ENCODE measurements at regions not wholly inside any gene's neighbourhood (a gene's known extent, or its start where the extent isn't known, plus 50 kb on each side); places are given as distances from the start of the nearest gene placed in this dataset.

DNA sequence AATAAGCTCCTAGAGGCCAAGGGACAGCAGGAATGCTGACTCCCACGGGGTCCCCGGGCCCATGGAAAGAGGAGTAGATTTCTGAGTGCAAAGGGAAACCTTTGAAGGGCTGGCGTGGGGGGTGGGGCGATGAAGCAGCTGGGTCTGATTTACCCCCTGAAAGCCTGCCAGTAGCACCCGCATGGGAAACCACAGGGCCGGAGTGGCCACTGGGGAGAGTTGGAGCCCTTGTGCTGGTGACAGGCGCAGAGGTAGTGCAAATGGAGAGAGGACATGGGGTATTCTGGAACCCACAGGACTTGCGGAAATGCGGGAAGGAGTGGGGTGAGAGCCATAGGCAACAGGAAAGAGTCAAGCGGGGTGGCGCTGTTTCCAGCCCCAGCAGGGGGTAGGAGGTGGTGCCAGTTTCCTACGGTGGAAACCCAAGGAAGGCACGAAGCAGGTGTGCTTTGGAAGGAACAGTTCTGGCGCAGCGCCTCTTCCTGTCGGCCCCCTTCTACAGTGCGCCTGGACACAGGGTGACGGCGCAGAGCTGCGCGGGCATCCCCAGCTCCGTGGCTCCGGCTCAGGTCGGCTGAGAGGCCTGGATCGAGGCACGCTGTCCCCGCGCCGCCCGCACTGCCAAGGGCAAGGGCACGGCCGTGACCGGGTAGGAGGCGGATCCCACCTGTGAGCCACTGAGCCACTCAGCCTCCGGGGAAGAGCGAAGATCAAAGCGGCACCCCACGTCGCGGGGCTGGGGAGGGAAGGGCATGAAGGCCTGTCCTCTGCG lies 149.0 kb upstream of the GLI2 start:
- no peak overlapping the region for H3K4me3 ChIP-seq (ENCODE audit: low read depth, low read length)
- no peak for DNase-seq (ENCODE audit: low read depth)
- no peak for TF ChIP-seq CTCF (IDR thresholded peaks at IDR 0.05; ENCODE audit: low read depth, low read length, missing control alignments)

- no peak overlapping the region for H3K4me3 ChIP-seq (ENCODE audit: low read depth, low read length)
- DNase-seq (ENCODE audit: low read depth): no peak
- no peak for TF ChIP-seq CTCF (IDR thresholded peaks at IDR 0.05; ENCODE audit: low read depth, low read length, missing control alignments)
These were observed 148.2 kb upstream of the GLI2 start for GRCh38 chr2:120587279-120587996.

DNA sequence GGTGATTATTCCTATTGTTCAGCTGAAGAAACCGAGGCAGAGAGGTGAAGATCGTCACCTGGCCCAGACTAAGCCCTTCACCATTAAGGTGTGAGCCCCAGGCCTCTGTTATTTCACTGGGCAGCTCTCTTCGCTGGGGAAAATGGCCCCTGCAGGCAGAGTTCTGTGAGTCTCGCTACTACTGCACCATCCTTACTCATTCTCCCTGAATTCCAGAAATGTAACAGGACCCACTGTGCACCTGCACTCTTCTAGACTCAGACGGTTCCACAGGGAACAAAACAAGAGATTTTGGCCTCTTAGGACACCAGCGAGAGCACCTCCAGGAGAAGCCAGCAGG lies 147.7 kb upstream of the GLI2 start:
- no peak for TF ChIP-seq CTCF (IDR thresholded peaks at IDR 0.05; ENCODE audit: low read depth, low read length, missing control alignments)
- DNase-seq (ENCODE audit: low read depth): no peak
- H3K4me3 ChIP-seq (ENCODE audit: low read depth, low read length): no peak overlapping the region

DNA sequence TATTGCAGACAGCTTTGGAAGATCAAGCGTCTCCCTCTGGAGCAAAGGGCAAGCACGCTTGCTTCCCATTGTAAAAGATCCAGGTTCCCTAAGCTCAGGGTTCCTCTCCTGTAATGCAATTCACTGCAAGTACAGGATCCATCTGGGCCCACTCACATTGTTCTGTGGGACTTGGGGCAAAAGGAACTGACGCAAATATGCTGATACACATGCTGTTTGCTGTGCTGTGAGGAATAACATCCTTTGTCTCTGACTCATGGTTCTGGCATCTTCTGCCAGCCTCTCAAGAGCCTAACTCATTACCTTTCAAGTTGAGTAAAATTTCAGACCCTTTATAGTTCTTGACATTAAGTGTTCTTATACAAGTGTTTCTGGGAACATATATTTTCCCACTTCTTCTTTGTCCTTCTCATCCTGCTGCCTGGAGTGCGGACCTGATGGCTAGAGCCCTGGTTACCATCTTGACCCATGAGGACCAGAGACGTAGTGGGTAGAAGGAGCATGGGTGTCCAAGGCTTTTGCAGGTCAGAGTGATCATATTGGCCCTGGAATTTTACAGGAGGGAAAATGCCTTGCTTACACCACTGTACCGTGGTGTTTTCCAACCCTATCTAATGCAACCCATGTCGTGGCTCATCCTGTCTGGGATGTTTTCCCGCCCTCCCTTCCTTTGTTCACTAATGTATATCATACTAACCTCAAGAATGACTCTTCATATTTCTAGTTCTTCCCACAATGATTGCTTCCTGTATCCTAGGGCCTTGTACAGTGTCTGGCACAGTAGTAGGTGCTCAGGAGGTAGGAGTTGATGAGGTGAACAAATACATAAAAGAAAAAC lies 145.7 kb upstream of the GLI2 start:
- DNase-seq (ENCODE audit: low read depth): no peak
- H3K4me3 ChIP-seq (ENCODE audit: low read depth, low read length): no peak overlapping the region
- no peak for TF ChIP-seq CTCF (IDR thresholded peaks at IDR 0.05; ENCODE audit: low read depth, low read length, missing control alignments)

- no peak for DNase-seq (ENCODE audit: low read depth)
- no peak for TF ChIP-seq CTCF (IDR thresholded peaks at IDR 0.05; ENCODE audit: low read depth, low read length, missing control alignments)
- no peak overlapping the region for H3K4me3 ChIP-seq (ENCODE audit: low read depth, low read length)
These were observed 144.8 kb upstream of the GLI2 start for GRCh38 chr2:120590841-120591240.

DNA sequence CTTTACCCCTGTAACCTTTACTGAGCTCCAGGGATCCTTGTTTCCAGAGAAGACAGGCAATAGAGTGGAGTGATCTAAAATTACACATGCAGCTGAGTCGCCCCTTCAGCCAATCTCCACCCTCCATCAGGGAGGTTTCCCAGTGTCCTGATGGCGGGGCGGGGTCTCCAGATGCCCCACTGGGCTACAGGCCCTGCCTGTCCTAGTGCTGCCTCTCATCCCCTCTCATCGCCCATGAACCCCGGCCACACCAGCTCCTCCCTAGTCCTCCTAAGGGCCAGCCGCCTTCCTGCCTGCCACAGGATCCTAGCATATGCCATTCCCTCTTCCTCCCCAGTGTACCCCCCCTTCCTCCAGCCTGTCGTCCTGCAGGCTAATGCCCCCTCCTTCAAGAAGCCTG lies 144.1 kb upstream of the GLI2 start:
- TF ChIP-seq CTCF (IDR thresholded peaks at IDR 0.05; ENCODE audit: low read depth, low read length, missing control alignments): no peak
- no peak overlapping the region for H3K4me3 ChIP-seq (ENCODE audit: low read depth, low read length)
- DNase-seq (ENCODE audit: low read depth): no peak

All from GM12864 (cell line).